ENCODE measurements at regions not wholly inside any gene's neighbourhood (a gene's known extent, or its start where the extent isn't known, plus 50 kb on each side); places are given as distances from the start of the nearest gene placed in this dataset.

GRCh38 chr3:161619351-161619750, 122.7 kb downstream of the OTOL1 start:
- Histone ChIP-seq H3K9ac (ENCODE audit: low read length) (no peak overlapping the region), H3K27ac (ENCODE audit: low read length) (no peak overlapping the region), H3F3A (ENCODE audit: low read length, unreplicated experiment) (no peaks in the 10 kb centered on the region), H2AFZ (ENCODE audit: low read length) (no peak overlapping the region), H3K4me2 (ENCODE audit: low read length) (no peak overlapping the region), H3K9me2 (replicated peaks; ENCODE audit: low read length) (no peaks in the 10 kb centered on the region), H3K27me3 (ENCODE audit: low read length) (peaks cover 8% of the 10 kb centered on the region; the same call in 1 of the 2 replicates), H3K4me1 (ENCODE audit: insufficient read depth, low read length) (no peaks in the 10 kb centered on the region), H3K4me3 (ENCODE audit: low read length) (no peak overlapping the region), H4K20me1 (ENCODE audit: low read length) (no peaks in the 10 kb centered on the region), H3K9me3 (ENCODE audit: low read length) (no peaks in the 10 kb centered on the region), H3K36me3 (ENCODE audit: low read depth, low read length) (no peaks in the 10 kb centered on the region), H3K79me2 (ENCODE audit: low read length) (no peaks in the 10 kb centered on the region)
- no peak for DNase-seq
- POLR2A ChIA-PET (ENCODE audit: unreplicated experiment) = no interaction called here
- no peak for ATAC-seq
- BruUV-seq (replicated peaks) = no TSS peak
- TF ChIP-seq CTCF (conservative IDR thresholded peaks at IDR 0.05; ENCODE audit: low read depth, low read length) (no peak), EZH2 (IDR thresholded peaks at IDR 0.05; ENCODE audit: low read length, unreplicated experiment) (no peak), EZH2phosphoT487 (IDR thresholded peaks at IDR 0.05; ENCODE audit: borderline replicate concordance, low read length) (no peak)
- CTCF ChIA-PET = no interaction called here
- intact Hi-C loops (cut with micrococcal nuclease) = no loop called here

- Histone ChIP-seq H3K4me2 (ENCODE audit: low read length) (no peak overlapping the region), H3F3A (ENCODE audit: low read length, unreplicated experiment) (no peaks in the 10 kb centered on the region), H3K36me3 (ENCODE audit: low read depth, low read length) (no peaks in the 10 kb centered on the region), H3K9me2 (replicated peaks; ENCODE audit: low read length) (no peaks in the 10 kb centered on the region), H3K27ac (ENCODE audit: low read length) (no peak overlapping the region), H3K9me3 (ENCODE audit: low read length) (no peaks in the 10 kb centered on the region), H3K4me3 (ENCODE audit: low read length) (no peak overlapping the region), H3K27me3 (ENCODE audit: low read length) (peaks cover 18% of the 10 kb centered on the region; the same call in 1 of the 2 replicates), H3K79me2 (ENCODE audit: low read length) (no peaks in the 10 kb centered on the region), H3K4me1 (ENCODE audit: insufficient read depth, low read length) (no peaks in the 10 kb centered on the region), H3K9ac (ENCODE audit: low read length) (no peak overlapping the region), H2AFZ (ENCODE audit: low read length) (no peak overlapping the region), H4K20me1 (ENCODE audit: low read length) (no peaks in the 10 kb centered on the region)
- BruUV-seq (replicated peaks) = no TSS peak
- POLR2A ChIA-PET (ENCODE audit: unreplicated experiment) = no interaction called here
- intact Hi-C loops (cut with micrococcal nuclease) = no loop called here
- CTCF ChIA-PET = no interaction called here
- ATAC-seq (peak; percentile 33; the same call in 1 of the 2 replicates), DNase-seq (peak; percentile 38)
- TF ChIP-seq EZH2phosphoT487 (IDR thresholded peaks at IDR 0.05; ENCODE audit: borderline replicate concordance, low read length) (no peak), CTCF (conservative IDR thresholded peaks at IDR 0.05; ENCODE audit: low read depth, low read length) (no peak), EZH2 (IDR thresholded peaks at IDR 0.05; ENCODE audit: low read length, unreplicated experiment) (no peak)
Measured at GRCh38 chr3:161630794-161631193, 134.2 kb downstream of the OTOL1 start.

GRCh38 chr3:161631536-161631935, 134.9 kb downstream of the OTOL1 start:
- intact Hi-C loops (cut with micrococcal nuclease) = no loop called here

More at GRCh38 chr3:161631536-161631935, 134.9 kb downstream of the OTOL1 start:
- no peaks in the 10 kb centered on the region for H3K4me1 ChIP-seq (ENCODE audit: insufficient read depth, low read length)
- BruUV-seq (replicated peaks) = no TSS peak
- DNase-seq (no peak), ATAC-seq (no peak)
- H2AFZ ChIP-seq (ENCODE audit: low read length) = no peak overlapping the region
- H3K4me2 ChIP-seq (ENCODE audit: low read length) = no peak overlapping the region
- ChIA-PET CTCF (no interaction called here), POLR2A (ENCODE audit: unreplicated experiment) (no interaction called here)
- no peaks in the 10 kb centered on the region for H4K20me1 ChIP-seq (ENCODE audit: low read length)
- H3K9me3 ChIP-seq (ENCODE audit: low read length) = no peaks in the 10 kb centered on the region
- no peak overlapping the region for H3K9ac ChIP-seq (ENCODE audit: low read length)
- no peak overlapping the region for H3K4me3 ChIP-seq (ENCODE audit: low read length)
- H3K27me3 ChIP-seq (ENCODE audit: low read length) = peaks cover 21% of the 10 kb centered on the region; the same call in 1 of the 2 replicates
- H3K27ac ChIP-seq (ENCODE audit: low read length) = no peak overlapping the region
- H3K9me2 ChIP-seq (replicated peaks; ENCODE audit: low read length) = no peaks in the 10 kb centered on the region
- TF ChIP-seq CTCF (conservative IDR thresholded peaks at IDR 0.05; ENCODE audit: low read depth, low read length) (no peak), EZH2phosphoT487 (IDR thresholded peaks at IDR 0.05; ENCODE audit: borderline replicate concordance, low read length) (no peak), EZH2 (IDR thresholded peaks at IDR 0.05; ENCODE audit: low read length, unreplicated experiment) (no peak)
- H3F3A ChIP-seq (ENCODE audit: low read length, unreplicated experiment) = no peaks in the 10 kb centered on the region
- no peaks in the 10 kb centered on the region for H3K79me2 ChIP-seq (ENCODE audit: low read length)
- H3K36me3 ChIP-seq (ENCODE audit: low read depth, low read length) = no peaks in the 10 kb centered on the region
